ENCODE measurements at regions not wholly inside any gene's neighbourhood (a gene's known extent, or its start where the extent isn't known, plus 50 kb on each side); places are given as distances from the start of the nearest gene placed in this dataset.

DNA sequence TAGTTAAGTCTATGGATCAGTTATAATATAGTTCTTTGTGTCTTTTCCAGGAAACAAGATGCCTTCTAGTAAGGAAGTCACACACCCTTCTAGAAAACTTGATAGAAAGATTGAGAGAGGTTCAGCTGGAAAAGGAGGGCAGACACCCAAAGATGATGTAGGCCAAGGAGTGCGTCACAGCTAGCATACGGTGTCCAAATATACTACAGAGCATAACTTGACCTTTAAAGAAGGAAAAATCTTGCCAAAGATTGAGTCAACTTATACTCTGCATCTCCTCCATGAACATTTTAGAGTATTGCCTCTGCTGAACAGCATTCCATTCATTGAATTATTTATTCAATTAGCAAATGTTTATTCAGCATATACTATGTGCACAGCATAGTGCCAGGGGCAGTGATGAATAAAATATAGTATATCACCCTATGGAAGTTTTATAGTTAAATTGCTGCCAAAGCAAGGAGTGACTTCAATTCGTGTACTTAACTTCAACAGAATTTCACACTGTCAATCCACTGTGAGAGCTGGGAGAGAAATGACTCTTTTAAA lies 51.9 kb upstream of the SLC6A14 start:
- H3K27ac ChIP-seq (ENCODE audit: low read depth, low read length) = no peak overlapping the region
- Mint-ChIP-seq H3K27ac (ENCODE audit: unreplicated experiment) (no peak overlapping the region), H3K9me3 (ENCODE audit: unreplicated experiment) (no peaks in the 10 kb centered on the region), H3K4me3 (ENCODE audit: unreplicated experiment) (no peak overlapping the region), H3K36me3 (ENCODE audit: low read depth, unreplicated experiment) (no peaks in the 10 kb centered on the region), H3K4me1 (ENCODE audit: low read depth, unreplicated experiment) (peaks cover 3% of the 10 kb centered on the region), H3K27me3 (ENCODE audit: low read depth, unreplicated experiment) (no peaks in the 10 kb centered on the region)
- no peaks in the 10 kb centered on the region for H4K20me1 ChIP-seq (ENCODE audit: insufficient read depth, low read length)
- H3K4me1 ChIP-seq (ENCODE audit: insufficient read depth, low read length) = no peaks in the 10 kb centered on the region
- peak; percentile 93 for FAIRE-seq
- H3K9ac ChIP-seq (ENCODE audit: low read length) = no peak overlapping the region
- H3K4me3 ChIP-seq (ENCODE audit: insufficient read depth, low read depth, low read length) = no peak overlapping the region
- H2AFZ ChIP-seq (ENCODE audit: low read depth, low read length) = no peak overlapping the region
- no peaks in the 10 kb centered on the region for H3K27me3 ChIP-seq (ENCODE audit: insufficient read depth, low read length)
- H3K36me3 ChIP-seq (ENCODE audit: insufficient read depth, low read length) = no peaks in the 10 kb centered on the region
- TF ChIP-seq, protein P1, sequence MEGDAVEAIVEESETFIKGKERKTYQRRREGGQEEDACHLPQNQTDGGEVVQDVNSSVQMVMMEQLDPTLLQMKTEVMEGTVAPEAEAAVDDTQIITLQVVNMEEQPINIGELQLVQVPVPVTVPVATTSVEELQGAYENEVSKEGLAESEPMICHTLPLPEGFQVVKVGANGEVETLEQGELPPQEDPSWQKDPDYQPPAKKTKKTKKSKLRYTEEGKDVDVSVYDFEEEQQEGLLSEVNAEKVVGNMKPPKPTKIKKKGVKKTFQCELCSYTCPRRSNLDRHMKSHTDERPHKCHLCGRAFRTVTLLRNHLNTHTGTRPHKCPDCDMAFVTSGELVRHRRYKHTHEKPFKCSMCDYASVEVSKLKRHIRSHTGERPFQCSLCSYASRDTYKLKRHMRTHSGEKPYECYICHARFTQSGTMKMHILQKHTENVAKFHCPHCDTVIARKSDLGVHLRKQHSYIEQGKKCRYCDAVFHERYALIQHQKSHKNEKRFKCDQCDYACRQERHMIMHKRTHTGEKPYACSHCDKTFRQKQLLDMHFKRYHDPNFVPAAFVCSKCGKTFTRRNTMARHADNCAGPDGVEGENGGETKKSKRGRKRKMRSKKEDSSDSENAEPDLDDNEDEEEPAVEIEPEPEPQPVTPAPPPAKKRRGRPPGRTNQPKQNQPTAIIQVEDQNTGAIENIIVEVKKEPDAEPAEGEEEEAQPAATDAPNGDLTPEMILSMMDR (IDR thresholded peaks at IDR 0.05; ENCODE audit: insufficient read depth, low read depth, low read length) = no peak
- no peak for TF ChIP-seq EZH2 (IDR thresholded peaks at IDR 0.05; ENCODE audit: insufficient read depth, low read length)
- DNase-seq (ENCODE audit: low read depth) = no peak
- no peak overlapping the region for H3K4me2 ChIP-seq (ENCODE audit: low read length)
- H3K79me2 ChIP-seq (ENCODE audit: insufficient read depth, low read length) = no peaks in the 10 kb centered on the region
- H3K9me3 ChIP-seq (ENCODE audit: insufficient read depth, low read depth, low read length) = no peaks in the 10 kb centered on the region

Data from astrocyte (in vitro differentiated cells and primary cell).